ENCODE measurements at regions not wholly inside any gene's neighbourhood (a gene's known extent, or its start where the extent isn't known, plus 50 kb on each side); places are given as distances from the start of the nearest gene placed in this dataset.
"Not testable (repeated sequence)": the region's sequence is repeated elsewhere in the genome, so short reads cannot be mapped to it uniquely, and the experiment has no call there.

DNA sequence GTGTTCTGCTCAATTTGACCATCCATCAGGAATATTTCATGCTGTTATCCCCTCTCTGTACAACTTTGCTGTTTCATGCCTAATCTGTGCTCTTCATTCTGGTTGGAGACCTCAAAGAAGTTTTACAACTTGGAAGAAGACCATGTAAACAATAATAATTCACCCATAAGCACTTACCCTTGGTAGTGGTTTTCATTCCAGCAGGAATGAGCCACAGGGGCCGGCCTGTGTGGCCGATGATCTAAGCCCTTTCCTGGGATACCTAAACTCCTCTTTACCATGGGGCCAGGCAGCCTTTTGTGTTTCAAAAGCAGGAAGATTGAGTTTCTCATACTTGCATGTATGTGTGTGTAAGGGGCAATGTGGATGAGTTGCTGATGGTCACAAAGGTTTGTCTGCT, 165.0 kb downstream of the FGF1 start:
- no peak for DNase-seq (ENCODE audit: low spot score)
- in situ Hi-C loops (cut with MboI; ENCODE audit: low pct_unique_long_range_greater_than_20kb, low sequenced_read_pairs, unreplicated experiment): no loop called here
- TF ChIP-seq, protein P1, sequence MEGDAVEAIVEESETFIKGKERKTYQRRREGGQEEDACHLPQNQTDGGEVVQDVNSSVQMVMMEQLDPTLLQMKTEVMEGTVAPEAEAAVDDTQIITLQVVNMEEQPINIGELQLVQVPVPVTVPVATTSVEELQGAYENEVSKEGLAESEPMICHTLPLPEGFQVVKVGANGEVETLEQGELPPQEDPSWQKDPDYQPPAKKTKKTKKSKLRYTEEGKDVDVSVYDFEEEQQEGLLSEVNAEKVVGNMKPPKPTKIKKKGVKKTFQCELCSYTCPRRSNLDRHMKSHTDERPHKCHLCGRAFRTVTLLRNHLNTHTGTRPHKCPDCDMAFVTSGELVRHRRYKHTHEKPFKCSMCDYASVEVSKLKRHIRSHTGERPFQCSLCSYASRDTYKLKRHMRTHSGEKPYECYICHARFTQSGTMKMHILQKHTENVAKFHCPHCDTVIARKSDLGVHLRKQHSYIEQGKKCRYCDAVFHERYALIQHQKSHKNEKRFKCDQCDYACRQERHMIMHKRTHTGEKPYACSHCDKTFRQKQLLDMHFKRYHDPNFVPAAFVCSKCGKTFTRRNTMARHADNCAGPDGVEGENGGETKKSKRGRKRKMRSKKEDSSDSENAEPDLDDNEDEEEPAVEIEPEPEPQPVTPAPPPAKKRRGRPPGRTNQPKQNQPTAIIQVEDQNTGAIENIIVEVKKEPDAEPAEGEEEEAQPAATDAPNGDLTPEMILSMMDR (IDR thresholded peaks at IDR 0.05; ENCODE audit: extremely low read depth, insufficient read depth, missing control alignments): no peak

DNA sequence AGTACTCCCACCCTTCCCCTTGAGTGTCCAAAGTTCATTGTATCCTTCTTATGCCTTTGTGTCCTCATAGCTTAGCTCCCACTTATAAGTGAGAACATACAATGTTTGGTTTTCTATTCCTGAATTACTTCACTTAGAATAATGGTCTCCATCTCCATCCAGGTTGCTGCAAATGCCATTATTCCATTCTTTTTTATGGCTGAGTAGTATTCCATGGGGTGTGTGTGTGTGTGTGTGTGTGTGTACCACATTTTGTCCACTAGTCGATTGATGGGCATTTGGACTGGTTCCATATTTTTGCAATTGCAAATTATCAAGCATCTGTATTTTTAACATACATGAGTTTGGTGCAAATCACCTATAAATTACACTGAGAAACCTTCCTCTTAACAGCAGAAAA, 166.0 kb downstream of the FGF1 start:
- in situ Hi-C loops (cut with MboI; ENCODE audit: low pct_unique_long_range_greater_than_20kb, low sequenced_read_pairs, unreplicated experiment); DNase-seq (ENCODE audit: low spot score): not testable (repeated sequence)

DNA sequence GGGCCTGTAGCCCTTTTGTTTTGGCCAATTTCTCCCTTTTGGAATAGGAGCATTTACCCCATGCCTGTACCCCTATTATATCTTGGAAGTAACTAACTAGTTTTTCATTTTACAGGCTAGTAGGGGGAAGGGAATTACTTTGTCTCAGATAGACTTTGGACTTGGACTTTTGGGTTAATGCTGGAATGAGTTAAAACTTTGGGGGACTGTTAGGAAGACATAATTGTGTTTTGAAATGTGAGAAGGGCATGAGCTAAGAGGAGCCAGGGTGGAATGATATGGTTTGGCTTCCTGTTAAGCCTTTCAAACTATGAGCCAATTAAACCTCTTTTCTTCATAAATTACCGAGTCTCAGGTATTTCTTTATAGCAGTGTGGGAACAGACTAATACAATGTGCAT, 168.1 kb downstream of the FGF1 start:
- in situ Hi-C loops (cut with MboI; ENCODE audit: low pct_unique_long_range_greater_than_20kb, low sequenced_read_pairs, unreplicated experiment): no loop called here
- TF ChIP-seq, protein P1 (IDR thresholded peaks at IDR 0.05; ENCODE audit: extremely low read depth, insufficient read depth, missing control alignments): no peak

DNA sequence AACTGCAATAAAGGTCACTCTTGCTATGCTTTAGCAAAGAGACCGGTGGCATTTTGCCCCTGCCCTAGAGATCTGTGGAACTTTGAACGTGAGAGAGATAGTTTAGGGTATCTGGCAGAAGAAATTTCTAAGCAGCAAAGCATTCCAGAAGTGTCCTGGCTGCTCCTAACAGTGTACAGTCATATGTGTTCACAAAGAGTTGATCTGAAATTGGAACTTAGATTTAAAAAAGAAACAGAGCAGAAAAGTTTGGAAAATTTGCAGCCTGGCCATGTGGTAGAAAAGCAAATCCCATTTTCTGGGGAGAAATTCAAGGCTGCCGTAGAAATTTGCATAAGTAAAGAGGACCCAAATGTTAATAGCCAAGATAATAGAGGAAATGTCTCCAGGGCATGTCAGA, 169.2 kb downstream of the FGF1 start:
- in situ Hi-C loops (cut with MboI; ENCODE audit: low pct_unique_long_range_greater_than_20kb, low sequenced_read_pairs, unreplicated experiment): no loop called here

More for the DNA sequence above, 168.1 kb downstream of the FGF1 start:
- DNase-seq (ENCODE audit: low spot score): no peak

DNA sequence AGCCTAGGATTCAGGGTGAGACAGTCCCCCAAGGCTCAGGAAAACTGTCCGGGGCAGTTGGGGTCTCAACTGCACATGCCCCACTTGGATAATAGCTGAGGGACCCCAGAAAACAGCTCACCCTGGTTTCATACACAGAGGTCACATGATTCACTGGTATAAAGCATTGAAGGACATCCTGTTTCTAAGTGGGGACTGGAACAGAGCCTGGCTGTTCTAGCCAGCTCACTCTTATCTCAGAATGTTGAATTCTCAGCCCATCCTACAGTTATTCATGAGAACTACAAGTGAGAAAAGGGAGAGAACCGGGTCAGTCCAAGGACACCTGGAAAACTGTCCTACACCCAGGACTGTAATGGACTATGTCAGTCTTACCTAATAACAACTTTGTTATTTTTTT, 170.9 kb downstream of the FGF1 start:
- TF ChIP-seq, protein P1 (IDR thresholded peaks at IDR 0.05; ENCODE audit: extremely low read depth, insufficient read depth, missing control alignments): no peak
- in situ Hi-C loops (cut with MboI; ENCODE audit: low pct_unique_long_range_greater_than_20kb, low sequenced_read_pairs, unreplicated experiment): no loop called here
- DNase-seq (ENCODE audit: low spot score): no peak

More for the DNA sequence above, 169.2 kb downstream of the FGF1 start:
- DNase-seq (ENCODE audit: low spot score): no peak
- TF ChIP-seq, protein P1 (IDR thresholded peaks at IDR 0.05; ENCODE audit: extremely low read depth, insufficient read depth, missing control alignments): no peak

DNA sequence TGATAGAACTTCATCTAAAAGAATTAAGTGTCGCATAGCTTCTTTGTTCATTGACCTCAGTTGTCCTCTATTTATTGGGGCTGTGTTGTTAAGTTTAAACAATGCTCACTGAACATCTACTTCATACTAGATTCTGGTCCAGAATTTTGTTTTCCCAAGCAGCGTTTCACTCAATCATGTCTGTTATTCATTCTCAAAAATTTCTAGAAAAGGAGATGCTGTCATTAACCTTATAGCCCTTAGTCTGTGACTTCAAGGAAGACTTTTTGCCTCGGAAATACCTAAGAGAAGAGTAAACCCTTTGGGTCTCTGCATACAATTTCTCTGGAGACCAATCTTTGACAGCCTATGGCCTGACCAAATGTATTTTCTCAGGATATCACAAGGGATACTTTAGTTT, 171.7 kb downstream of the FGF1 start:
- in situ Hi-C loops (cut with MboI; ENCODE audit: low pct_unique_long_range_greater_than_20kb, low sequenced_read_pairs, unreplicated experiment): no loop called here
- TF ChIP-seq, protein P1 (IDR thresholded peaks at IDR 0.05; ENCODE audit: extremely low read depth, insufficient read depth, missing control alignments): no peak
- DNase-seq (ENCODE audit: low spot score): no peak

DNA sequence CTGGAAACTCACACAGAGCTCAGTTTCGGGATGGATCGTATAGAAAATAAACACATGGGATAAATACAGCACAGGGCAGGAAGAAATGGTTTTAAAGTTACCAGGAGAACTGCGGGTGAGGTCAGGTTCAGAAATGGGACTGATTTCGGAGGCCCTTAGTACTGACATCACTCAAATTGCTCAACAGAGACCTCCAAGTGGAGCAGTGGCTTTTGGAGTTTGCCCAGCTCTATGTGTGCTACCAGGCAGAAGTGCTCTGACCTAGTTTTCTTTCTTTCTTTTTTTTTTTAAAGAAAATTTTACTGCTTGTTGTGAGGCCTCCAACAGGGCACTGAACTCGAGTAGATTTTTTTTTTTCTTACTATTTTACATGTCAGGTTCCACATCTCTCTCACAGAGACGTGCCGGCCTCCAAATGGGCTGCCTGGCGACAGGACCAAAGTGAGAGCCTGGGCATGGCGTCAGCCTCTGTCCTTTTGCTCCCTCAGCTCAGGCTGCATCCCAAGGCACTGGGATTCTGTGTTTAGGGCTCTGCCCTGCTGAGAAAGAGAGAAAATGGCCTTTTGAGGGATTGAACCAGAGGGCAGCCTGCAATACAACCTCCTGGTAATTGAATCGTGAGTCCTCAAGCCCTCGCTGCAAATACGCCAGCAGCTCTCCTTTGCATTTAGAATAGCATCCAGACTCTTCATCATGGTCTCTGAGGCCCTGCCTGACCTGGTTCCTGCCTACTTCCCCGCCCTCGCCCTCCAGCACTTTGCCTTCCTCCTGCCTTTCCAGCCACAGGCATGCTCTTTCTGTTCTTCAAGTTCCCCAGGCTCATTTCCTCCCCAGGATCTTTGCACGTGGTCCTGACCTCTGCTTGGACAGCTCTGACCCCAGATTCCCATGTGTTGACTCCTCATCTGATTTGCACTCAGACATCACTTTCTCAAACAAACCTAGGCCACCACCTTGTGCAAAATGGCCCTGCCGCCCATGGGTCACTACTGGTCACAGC, 173.5 kb downstream of the FGF1 start:
- TF ChIP-seq, protein P1 (IDR thresholded peaks at IDR 0.05; ENCODE audit: extremely low read depth, insufficient read depth, missing control alignments): no peak
- no peak for DNase-seq (ENCODE audit: low spot score)
- in situ Hi-C loops (cut with MboI; ENCODE audit: low pct_unique_long_range_greater_than_20kb, low sequenced_read_pairs, unreplicated experiment): no loop called here

Data from GM13977 (cell line).